ENCODE measurements at regions not wholly inside any gene's neighbourhood (a gene's known extent, or its start where the extent isn't known, plus 50 kb on each side); places are given as distances from the start of the nearest gene placed in this dataset.
"Not testable (repeated sequence)": the region's sequence is repeated elsewhere in the genome, so short reads cannot be mapped to it uniquely, and the experiment has no call there.

DNA sequence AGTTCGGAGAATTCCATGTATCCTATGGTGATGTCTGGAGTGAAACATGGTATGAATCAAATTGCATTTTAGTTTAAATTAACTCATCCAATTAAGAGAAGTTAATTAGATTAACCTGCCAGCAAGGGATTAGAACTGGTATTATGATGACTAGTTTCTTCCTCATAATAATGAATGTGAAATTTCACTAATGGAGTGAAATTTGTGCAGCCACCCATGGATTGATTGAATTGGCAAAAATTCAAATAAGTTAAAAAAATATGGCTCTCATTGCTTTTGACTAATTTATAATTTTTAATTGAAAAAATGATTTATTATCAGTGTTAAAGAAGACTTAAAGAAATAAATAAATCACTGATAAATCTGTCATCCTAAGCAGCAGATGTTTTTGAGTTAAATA, 232.0 kb downstream of the KCNRG start:
- Mint-ChIP-seq H3K36me3 (ENCODE audit: unreplicated experiment) (no peaks in the 10 kb centered on the region), H3K27ac (ENCODE audit: unreplicated experiment) (no peak overlapping the region), H3K9me3 (ENCODE audit: unreplicated experiment) (no peaks in the 10 kb centered on the region), H3K4me3 (ENCODE audit: unreplicated experiment) (no peak overlapping the region), H3K4me1 (ENCODE audit: unreplicated experiment) (peaks cover 19% of the 10 kb centered on the region), H3K27me3 (ENCODE audit: unreplicated experiment) (peaks cover 7% of the 10 kb centered on the region)
- TF ChIP-seq, protein P1, sequence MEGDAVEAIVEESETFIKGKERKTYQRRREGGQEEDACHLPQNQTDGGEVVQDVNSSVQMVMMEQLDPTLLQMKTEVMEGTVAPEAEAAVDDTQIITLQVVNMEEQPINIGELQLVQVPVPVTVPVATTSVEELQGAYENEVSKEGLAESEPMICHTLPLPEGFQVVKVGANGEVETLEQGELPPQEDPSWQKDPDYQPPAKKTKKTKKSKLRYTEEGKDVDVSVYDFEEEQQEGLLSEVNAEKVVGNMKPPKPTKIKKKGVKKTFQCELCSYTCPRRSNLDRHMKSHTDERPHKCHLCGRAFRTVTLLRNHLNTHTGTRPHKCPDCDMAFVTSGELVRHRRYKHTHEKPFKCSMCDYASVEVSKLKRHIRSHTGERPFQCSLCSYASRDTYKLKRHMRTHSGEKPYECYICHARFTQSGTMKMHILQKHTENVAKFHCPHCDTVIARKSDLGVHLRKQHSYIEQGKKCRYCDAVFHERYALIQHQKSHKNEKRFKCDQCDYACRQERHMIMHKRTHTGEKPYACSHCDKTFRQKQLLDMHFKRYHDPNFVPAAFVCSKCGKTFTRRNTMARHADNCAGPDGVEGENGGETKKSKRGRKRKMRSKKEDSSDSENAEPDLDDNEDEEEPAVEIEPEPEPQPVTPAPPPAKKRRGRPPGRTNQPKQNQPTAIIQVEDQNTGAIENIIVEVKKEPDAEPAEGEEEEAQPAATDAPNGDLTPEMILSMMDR (IDR thresholded peaks at IDR 0.05): no peak
- no peak for DNase-seq (ENCODE audit: extremely low spot score, unreplicated experiment)

DNA sequence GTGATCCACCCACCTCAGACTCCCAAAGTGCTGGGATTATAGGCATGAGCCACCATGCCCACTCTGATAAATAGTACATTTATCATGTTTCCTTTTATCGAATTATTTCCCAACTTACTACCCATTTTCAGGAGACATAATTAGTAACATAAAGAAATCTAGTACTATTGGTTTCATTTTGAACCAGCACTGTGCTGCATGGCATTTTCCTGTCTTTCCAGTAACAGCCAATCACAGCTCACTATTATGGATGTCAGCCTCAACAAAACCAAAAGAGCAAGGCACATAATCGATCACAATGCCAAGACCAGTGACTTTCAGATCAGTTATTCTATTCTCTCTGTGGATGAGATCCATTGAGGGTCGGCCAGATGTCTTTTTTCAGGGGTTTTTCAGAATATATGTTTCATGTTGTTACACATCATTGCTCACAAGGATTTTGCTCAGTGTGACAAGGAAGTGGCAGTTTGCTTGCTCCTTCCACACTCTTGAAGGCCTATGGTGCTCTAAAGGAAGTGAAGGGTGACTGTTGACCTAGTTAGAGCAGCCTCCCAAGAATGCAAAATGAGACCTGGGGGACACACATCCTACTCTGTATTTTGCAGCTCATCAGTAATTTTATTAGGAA, 233.4 kb downstream of the KCNRG start:
- TF ChIP-seq, protein P1 (IDR thresholded peaks at IDR 0.05): no peak
- DNase-seq (ENCODE audit: extremely low spot score, unreplicated experiment): no peak
- H3K4me1 Mint-ChIP-seq (ENCODE audit: unreplicated experiment): peaks cover 19% of the 10 kb centered on the region
- no peak overlapping the region for H3K27ac Mint-ChIP-seq (ENCODE audit: unreplicated experiment)
- no peak overlapping the region for H3K4me3 Mint-ChIP-seq (ENCODE audit: unreplicated experiment)
- H3K36me3 Mint-ChIP-seq (ENCODE audit: unreplicated experiment): no peaks in the 10 kb centered on the region
- H3K27me3 Mint-ChIP-seq (ENCODE audit: unreplicated experiment): peaks cover 7% of the 10 kb centered on the region
- no peaks in the 10 kb centered on the region for H3K9me3 Mint-ChIP-seq (ENCODE audit: unreplicated experiment)

DNA sequence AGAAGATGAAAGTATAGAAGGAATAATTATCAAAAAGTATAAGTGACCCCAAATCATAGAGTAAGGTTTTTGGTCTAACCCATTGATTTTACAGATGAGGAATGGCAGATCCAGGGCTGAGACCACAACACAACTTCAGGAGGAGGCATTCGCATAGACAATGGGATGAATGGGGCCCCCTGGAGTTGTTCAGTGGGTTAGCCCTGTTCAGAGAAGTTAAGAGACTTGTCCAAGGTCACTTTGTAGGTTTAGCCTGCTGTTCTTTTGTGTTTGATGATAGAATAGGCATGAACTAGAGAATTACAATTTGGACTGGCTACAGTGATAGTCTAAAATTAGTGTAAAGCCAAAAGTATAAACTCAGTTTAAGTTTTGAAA, 233.9 kb downstream of the KCNRG start:
- Mint-ChIP-seq H3K27me3 (ENCODE audit: unreplicated experiment) (peaks cover 7% of the 10 kb centered on the region), H3K9me3 (ENCODE audit: unreplicated experiment) (no peaks in the 10 kb centered on the region), H3K36me3 (ENCODE audit: unreplicated experiment) (no peaks in the 10 kb centered on the region), H3K4me3 (ENCODE audit: unreplicated experiment) (no peak overlapping the region), H3K27ac (ENCODE audit: unreplicated experiment) (no peak overlapping the region), H3K4me1 (ENCODE audit: unreplicated experiment) (peaks cover 15% of the 10 kb centered on the region)
- no peak for DNase-seq (ENCODE audit: extremely low spot score, unreplicated experiment)
- TF ChIP-seq, protein P1 (IDR thresholded peaks at IDR 0.05): no peak

DNA sequence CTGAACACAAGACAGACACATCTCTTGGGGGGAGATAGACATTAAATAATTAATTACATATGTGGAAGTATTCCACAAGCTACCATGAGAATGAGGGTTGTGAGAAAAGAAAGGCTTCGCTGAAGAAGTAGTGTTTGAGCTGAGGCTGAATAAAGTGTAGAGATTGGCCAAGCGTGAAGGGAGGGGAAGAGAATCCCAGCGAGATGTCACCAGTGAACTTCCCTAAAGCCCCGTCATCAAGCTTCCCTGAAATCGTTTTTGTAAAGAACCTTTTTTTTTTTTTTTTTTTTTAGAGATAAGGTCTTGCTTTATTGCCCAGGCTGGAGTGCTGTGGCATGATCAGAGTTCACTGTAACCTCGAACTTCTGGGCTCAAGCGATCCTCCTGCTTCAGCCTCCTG, 235.2 kb downstream of the KCNRG start:
- TF ChIP-seq, protein P1 (IDR thresholded peaks at IDR 0.05): no peak
- Mint-ChIP-seq H3K27ac (ENCODE audit: unreplicated experiment) (no peak overlapping the region), H3K4me3 (ENCODE audit: unreplicated experiment) (no peak overlapping the region), H3K9me3 (ENCODE audit: unreplicated experiment) (no peaks in the 10 kb centered on the region), H3K27me3 (ENCODE audit: unreplicated experiment) (peaks cover 7% of the 10 kb centered on the region), H3K4me1 (ENCODE audit: unreplicated experiment) (peaks cover 2% of the 10 kb centered on the region), H3K36me3 (ENCODE audit: unreplicated experiment) (no peaks in the 10 kb centered on the region)
- no peak for DNase-seq (ENCODE audit: extremely low spot score, unreplicated experiment)

DNA sequence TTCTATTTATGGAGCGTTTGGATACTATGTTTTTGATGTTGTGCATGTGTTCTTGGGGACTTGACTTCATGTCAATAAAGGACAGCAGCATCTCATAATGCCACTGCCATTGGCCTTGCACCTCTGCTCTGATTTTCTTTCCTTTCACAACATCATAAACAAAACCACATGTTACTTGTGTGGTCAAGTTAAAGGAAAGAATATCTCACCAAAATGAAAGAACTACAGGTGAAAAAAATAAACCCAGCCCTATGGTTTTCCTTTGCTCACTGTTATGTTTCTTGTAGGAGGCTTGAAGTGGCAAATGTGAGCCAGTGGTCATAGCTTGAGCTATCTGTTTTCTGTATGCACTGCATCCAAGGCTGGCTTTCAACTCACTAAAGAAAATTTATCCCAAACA, 240.4 kb downstream of the KCNRG start:
- DNase-seq (ENCODE audit: extremely low spot score, unreplicated experiment): no peak
- Mint-ChIP-seq H3K4me3 (ENCODE audit: unreplicated experiment) (no peak overlapping the region), H3K9me3 (ENCODE audit: unreplicated experiment) (no peaks in the 10 kb centered on the region), H3K27me3 (ENCODE audit: unreplicated experiment) (peaks cover 8% of the 10 kb centered on the region), H3K36me3 (ENCODE audit: unreplicated experiment) (no peaks in the 10 kb centered on the region), H3K27ac (ENCODE audit: unreplicated experiment) (no peak overlapping the region), H3K4me1 (ENCODE audit: unreplicated experiment) (no peaks in the 10 kb centered on the region)
- TF ChIP-seq, protein P1 (IDR thresholded peaks at IDR 0.05): no peak

DNA sequence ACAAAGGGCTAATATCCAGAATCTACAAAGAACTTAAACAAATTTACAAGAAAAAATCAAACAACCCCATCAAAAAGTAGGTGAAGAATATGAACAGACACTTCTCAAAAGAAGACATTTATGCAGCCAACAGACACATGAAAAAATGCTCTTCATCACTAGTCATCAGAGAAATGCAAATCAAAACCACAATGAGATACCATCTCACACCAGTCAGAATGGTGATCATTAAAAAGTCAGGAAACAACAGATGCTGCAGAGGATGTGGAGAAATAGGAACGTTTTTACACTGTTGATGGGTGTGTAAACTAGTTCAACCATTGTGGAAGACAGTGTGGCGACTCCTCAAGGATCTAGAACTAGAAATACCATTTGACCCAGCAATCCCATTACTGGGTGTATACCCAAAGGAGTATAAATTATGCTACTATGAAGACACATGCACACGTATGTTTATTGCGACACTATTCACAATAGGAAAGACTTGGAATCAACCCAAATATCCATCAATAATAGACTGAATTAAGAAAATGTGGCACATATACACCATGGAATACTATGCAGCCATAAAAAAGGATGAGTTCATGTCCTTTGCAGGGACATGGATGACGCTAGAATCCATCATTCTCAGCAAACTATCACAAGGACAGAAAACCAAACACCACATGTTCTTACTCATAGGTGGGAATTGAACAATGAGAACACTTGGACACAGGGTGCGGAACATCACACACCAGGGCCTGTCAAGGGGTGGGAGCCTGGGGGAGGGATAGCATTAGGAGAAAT, 241.5 kb downstream of the KCNRG start:
- not testable (repeated sequence) for H3K4me3 Mint-ChIP-seq (ENCODE audit: unreplicated experiment); H3K36me3 Mint-ChIP-seq (ENCODE audit: unreplicated experiment); DNase-seq (ENCODE audit: extremely low spot score, unreplicated experiment); H3K27ac Mint-ChIP-seq (ENCODE audit: unreplicated experiment); H3K27me3 Mint-ChIP-seq (ENCODE audit: unreplicated experiment); H3K9me3 Mint-ChIP-seq (ENCODE audit: unreplicated experiment); H3K4me1 Mint-ChIP-seq (ENCODE audit: unreplicated experiment)
